GM19240 (cell line): ENCODE measurements at regions not wholly inside any gene's neighbourhood (a gene's known extent, or its start where the extent isn't known, plus 50 kb on each side); places are given as distances from the start of the nearest gene placed in this dataset.

Experiments used
- DNase-seq: peaks from one replicate; pipeline ENCODE4 v3.0.0; 2011; ENCODE audit warnings: low spot score; ENCODE audit not compliant: insufficient read length

DNA sequence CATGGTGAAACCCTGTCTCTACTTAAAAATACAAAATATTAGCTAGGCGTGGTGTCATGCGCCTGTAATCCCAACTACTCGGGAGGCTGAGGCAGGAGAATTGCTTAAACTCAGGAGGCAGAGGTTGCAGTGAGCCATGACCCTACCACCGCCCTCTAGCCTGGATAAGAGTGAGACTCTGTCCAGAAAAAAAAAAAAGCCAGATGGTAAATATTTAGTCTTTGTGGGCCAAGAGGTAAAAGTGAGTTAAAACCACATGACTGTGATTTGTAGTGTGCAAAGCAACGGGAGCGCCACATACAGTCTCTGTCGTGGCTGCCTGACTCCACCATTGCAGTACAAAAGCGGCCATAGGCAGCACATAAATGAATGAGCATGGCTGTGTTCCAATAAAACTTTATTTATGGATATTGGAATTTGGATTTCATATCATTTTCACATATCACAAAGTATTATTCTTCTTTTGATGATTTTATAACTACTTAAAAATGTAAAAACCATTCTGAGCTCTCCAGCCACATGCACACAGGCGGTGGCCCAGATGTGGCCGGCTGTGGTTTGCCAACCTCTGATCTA is 51.8 kb upstream of the CASZ1 start:
- DNase-seq = no peak

- DNase-seq = no peak
Observed at GRCh38 chr1:10850026-10850425, 53.6 kb upstream of the CASZ1 start.

DNA sequence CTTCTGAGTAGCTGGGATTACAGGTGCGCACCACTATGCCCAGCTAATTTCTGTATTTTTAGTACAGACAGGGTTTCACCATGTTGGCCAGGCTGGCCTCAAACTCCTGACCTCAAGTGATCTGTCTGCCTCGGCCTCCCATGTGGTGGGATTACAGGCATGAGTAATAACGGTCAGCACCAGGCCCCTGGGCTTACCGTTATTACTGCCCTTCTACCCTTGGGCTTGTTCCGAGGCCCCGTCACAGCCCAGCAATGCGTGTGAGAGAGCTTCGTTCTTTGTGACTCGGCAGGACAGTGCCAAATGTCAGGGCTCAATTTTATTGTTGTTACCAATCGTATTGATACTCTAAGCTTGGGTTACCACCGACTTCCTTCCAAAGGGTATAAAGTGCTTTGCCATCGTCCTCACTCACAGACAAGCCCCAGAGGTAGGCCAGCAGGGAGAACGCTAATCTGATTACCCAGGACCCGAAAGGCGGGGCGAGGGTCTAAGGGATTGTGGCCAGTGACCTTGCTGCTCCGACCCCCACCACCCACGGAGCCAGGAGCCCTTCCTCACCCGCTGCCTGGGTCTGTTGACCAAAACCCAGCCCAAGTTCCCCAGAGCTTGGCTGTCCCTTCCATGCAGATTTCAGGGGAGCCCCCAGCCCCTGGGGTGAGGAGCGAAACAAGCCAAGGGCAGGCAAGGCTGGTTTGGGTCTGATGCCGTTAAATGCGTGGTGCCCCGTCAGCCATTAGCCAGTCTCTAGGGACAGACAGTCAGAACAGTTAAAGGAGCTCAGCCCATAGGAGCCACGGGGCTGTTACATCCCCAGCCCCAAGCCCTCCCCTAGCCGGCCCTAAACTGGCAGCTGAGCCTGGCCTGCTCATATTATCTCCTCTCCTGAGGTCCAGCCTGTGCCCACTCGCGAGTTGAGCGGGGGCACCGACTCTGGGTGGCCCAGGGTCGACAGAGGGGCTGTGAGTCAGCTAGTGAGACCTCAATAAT is 54.9 kb upstream of the CASZ1 start:
- no peak for DNase-seq

DNA sequence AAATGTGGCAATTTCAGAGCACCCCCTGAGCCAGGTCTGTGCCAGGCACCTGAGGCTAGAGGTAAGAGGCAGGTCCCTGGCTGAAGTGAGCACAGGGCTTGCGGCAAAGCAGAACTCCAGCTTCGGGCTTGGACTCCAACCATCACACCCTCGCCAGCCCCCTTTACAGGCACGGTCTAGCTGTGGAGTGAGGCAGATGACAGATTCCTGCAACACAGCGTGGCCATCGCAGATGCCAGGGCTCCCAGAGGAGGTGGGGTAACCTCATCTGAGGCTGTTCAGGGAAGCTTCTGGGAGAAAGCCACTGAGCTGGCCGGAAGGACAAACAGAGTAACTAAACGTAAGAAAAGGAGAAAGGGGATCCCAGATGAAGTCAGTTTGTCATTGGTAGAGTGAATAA is 55.6 kb upstream of the CASZ1 start:
- no peak for DNase-seq

DNA sequence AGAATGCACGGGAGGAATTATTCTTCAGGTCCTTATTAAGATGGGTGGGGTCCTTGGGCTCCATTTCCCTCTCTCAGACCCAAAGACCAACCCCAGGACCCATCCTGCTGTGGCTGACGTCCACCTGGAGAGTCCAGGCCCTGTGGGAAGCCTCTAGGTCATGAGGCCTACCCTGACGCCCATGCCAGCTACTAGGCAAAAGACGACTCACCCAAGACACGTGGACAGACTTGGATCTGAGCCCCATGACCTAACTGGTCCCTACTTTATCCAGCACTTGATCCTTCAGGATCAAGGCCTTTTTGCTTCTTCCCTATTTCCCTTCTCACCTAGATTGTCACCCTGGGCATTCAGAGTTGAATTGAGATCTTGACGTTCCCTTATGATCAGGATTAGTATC is 56.0 kb upstream of the CASZ1 start:
- DNase-seq = no peak

DNA sequence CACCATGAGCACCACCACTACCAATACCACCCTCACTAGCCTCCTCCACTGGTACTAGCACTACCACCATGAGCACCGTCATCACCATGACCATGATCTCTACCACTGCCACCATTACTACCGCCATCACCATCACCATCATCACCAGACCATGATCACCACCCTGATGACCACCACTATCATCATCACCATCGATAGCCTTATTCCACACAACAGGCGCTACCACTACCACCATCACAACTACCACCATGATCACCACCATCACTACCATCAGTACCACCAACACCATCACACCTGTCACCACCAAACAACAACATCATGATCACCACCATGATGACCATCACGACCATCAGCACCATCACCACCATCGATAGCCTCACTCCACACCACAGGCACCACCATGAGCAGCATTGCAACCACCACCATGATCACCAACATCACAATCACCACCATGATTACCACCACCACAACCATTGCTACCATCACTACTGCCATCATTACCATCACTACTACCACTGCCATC is 56.6 kb upstream of the CASZ1 start:
- DNase-seq = no peak

- no peak for DNase-seq
Observed at GRCh38 chr1:10853701-10854100, 57.3 kb upstream of the CASZ1 start.

GRCh38 chr1:10854856-10855459 is 58.5 kb upstream of the CASZ1 start:
- DNase-seq = no peak

GRCh38 chr1:10856176-10856683 is 59.8 kb upstream of the CASZ1 start:
- no peak for DNase-seq

GRCh38 chr1:10856863-10857598 is 60.6 kb upstream of the CASZ1 start:
- no peak for DNase-seq

- DNase-seq = no peak
Observed at GRCh38 chr1:10857687-10858086, 61.2 kb upstream of the CASZ1 start.

DNA sequence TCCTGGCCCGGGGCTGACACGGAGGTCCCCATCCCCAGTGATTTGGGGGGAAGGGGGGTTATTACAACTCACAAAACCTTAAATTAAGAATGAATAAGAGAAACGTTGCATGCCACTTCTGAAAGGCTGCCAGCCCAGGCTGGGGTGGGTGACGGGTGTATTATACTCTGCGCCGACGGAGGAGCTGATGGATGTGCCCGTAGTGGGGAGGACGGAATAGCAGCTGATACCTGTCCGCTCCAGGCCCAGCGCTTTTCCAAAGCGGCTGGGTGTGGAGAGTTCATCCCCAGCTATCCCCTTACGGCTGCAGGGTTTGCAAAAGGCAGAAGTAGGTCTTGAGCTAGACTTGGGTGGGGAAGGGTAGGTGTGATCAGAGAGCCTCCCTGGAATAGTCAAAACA is 63.8 kb upstream of the CASZ1 start:
- DNase-seq = no peak

DNA sequence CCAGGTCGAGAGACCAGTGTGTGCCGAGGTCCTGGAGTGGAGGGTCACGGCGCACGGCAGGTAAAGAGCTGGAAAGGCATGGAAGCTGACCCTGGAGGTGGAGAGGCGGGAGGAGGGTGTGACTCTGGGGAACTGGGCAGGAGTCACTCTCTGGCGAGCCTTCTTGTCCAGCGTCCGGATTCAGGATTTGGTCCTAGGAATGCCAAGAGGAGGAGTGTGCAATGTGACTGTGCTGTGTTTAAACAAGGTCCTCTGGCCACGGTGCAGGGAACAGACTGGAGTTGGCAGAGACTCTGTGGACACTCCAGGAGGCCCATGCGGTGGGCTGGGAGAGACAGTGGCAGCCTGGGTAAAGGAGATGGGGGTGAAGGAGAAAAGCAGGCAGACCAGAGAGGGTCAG is 64.2 kb upstream of the CASZ1 start:
- DNase-seq = no peak

DNA sequence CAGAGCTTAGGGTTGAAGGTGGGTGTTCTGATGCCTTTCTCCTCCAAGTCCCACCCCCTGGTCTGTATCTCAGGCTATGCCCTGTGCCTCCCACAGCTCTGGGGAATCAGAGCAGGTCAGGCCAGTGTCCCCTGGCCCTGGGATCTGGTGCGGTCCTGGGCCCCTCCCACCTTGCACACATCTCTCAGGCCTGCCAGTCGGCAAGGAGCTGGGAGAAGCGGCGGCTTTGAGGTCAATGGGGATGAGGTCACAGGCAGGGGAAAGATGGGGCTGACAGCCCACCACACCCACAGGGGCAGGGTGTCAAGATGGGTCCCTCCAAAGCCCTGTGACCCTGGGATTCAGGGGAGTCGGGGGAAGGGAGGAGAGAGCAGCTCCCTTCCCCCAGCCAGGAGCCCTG is 65.4 kb upstream of the CASZ1 start:
- DNase-seq = no peak

GRCh38 chr1:10862743-10863335 is 66.4 kb upstream of the CASZ1 start:
- no peak for DNase-seq

DNA sequence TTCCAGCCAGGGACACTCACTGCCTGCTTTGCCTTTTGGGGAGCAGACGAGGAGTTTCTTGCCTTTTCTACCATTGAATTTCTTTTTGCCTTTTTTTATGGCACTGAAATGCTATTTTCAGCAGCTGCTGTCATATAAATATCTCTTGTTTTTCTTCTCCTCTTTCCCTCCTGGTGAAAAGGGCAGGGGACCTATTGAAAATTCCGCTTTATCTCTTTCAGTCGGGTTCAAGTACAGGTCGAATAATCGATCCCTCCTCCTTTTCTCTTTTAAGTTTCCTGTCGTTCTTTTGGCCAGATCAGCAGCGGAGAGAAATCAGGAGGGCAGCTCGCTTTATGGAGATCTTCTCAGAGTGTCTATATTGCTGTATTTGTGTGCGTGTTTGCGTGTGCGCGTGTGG is 67.4 kb upstream of the CASZ1 start:
- no peak for DNase-seq

DNA sequence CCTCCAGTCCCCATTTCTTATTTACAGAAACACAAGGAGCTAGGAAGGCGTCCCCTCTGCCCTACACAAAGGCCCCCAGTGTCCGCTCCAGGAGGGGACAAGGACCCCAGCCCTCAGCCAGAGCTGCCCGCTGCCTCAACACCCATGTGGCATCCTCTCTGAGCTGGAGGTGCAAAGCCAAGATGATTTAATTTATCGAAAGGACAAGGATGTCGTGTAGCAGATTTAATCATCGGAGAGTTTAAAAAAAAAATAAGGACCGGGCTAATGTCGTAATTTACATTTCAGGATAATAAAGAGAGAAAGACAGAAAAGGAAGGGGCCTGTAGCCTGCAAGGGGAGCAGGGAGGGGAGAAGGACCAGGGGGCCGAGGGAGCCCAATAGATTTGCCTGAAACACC is 68.3 kb upstream of the CASZ1 start:
- DNase-seq = no peak

DNA sequence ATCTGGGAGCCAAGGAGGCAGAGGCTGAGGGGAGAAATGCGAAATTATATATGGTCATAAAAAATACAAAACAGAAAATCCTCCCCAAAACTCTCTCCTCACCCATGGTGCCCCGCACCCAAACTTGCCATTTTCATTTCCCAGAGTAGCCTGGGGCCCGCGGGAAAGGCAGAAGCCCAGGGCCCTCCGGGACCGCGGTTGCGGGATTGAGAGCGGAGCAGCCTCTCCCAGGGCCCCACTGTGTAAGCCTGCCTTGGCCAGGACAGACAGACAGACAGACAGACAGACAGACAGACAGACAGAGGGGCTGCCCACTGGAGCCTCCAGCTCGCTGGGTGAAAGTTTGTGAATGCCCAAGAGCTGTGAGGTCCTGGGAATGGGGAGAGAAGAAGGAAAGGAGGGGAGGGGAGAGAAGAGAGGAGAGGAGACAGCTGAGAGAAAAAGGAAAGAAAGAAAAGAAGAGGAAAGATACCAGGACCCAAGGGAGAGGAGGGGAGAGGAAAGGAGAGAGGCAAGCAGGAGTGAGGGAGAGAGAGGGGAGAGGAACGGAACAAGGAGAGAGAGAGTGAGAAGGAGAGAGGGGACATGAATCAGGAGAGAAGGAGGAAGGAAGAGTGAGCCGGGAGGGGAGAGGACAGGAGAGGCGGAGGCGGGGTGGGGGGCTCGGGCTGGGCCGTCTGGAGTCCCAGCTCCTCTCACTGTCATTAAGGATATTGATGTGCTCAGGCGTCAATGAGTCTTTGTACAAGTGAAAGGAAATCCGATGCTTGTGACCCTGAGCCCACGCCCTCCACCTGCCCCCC is 69.3 kb upstream of the CASZ1 start:
- DNase-seq = no peak

GRCh38 chr1:10866321-10867093 is 70.1 kb upstream of the CASZ1 start:
- DNase-seq = no peak
